Gastrocnemius medialis (tissue), 4 donors: ENCODE measurements at regions not wholly inside any gene's neighbourhood (a gene's known extent, or its start where the extent isn't known, plus 50 kb on each side); places are given as distances from the start of the nearest gene placed in this dataset.

Experiments
- CTCF ChIP-seq, 5 experiments: fragments of 450-650 bp in 3 of 5; fragments of 200-600 bp in 2 of 5; sonication (generic) in 2 of 5; IDR thresholded peaks in 4 of 5; conservative IDR thresholded peaks in 1 of 5; 1 replicate in 4 of 5; 2 replicates in 1 of 5; pipeline ENCODE4 v1.5.1; 2016 to 2019; ENCODE audit warnings: antibody characterized with exemption in 5 of 5, mild to moderate bottlenecking in 3 of 5, moderate library complexity in 3 of 5
- POLR2A ChIP-seq, 2 donors: fragments of 450-650 bp; IDR thresholded peaks; one replicate each; pipeline ENCODE4 v1.6.1; 2017; ENCODE audit warnings: antibody characterized with exemption in 2 of 2, mild to moderate bottlenecking in 2 of 2, moderate library complexity in 2 of 2

- TF ChIP-seq CTCF (IDR thresholded peaks at IDR 0.05 in 4 of 5, conservative IDR thresholded peaks at IDR 0.05 in 1 of 5), result no peak
- no peak for TF ChIP-seq POLR2A (IDR thresholded peaks at IDR 0.05)
These were observed 147.2 kb downstream of the RBFOX3 start for GRCh38 chr17:79463421-79464317.
